CD4-positive, alpha-beta T cell treated with Interleukin-2 at 100 ng/mL for 4 hours (primary cell): ENCODE measurements at regions not wholly inside any gene's neighbourhood (a gene's known extent, or its start where the extent isn't known, plus 50 kb on each side); places are given as distances from the start of the nearest gene placed in this dataset.

Experiments used
- DNase-seq: peaks from one replicate; pipeline ENCODE4 v3.0.0-alpha.2; 2020; ENCODE audit warnings: low spot score

DNA sequence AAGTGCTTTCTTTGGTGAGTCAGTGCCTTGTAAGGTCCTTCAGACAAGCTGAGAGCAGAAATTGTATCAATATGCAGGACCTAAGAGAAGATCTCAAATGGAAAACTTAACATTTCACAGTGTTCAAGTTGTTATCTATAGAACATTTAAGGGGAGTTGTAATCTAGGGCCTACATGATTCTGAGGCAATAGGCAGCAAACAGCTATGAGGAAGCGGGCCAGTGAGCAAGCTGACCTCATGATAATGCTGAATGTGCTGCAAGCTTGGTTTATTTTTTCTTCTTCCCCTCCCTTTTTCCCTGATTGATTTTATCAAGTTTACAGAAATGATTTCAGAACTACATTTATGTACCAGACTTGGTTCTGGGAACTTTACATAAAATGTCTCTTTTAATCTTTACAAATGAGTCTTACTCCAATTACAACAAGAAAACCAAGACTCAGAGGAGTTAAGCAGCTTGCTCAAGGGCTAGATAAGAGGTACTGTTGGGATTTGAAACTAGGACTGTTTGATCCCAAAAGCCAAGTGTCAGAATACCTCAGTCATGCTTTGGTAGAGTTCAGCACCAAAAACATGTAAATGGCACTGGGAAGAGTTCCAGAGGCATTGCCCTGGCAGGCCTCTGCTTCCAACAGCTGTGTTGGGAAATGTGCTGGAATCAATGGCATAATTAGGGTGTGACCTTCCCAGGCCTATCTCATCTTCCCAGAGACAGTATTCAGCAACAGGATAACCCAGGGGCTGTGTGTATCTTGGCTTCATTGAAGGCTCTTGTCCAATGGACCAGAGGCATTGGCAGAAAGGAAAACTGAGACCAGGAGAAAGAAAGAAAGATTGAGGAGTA lies 130.1 kb downstream of the LRRC70 start:
- no peak for DNase-seq

GRCh38 chr5:62707563-62707962 lies 128.9 kb downstream of the LRRC70 start:
- no peak for DNase-seq

- no peak for DNase-seq
Measured at GRCh38 chr5:62707131-62707530, 128.5 kb downstream of the LRRC70 start.

DNA sequence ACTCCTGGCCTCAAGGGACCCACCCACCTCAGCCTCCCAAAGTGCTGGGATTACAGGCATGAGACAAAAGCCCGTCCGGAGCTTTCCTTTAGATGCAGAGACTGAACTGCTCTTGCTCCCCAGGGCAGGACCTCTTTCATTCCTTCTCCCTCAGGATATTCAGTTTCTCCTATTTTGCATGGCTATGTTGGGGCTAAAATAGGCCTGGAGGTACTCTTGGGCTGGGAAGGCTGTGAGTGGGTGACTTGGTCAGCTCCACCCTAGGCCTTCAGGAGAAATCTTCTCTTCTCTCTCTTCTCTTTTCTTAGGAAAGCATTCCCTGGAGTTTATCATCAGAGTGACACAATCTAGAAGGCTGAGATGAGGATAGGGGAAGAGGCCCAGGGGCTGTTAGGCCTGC lies 126.4 kb downstream of the LRRC70 start:
- DNase-seq = no peak

GRCh38 chr5:62702126-62702525 lies 123.5 kb downstream of the LRRC70 start:
- no peak for DNase-seq

GRCh38 chr5:62701036-62701435 lies 122.4 kb downstream of the LRRC70 start:
- no peak for DNase-seq

- no peak for DNase-seq
Measured at GRCh38 chr5:62698756-62699155, 120.1 kb downstream of the LRRC70 start.

DNA sequence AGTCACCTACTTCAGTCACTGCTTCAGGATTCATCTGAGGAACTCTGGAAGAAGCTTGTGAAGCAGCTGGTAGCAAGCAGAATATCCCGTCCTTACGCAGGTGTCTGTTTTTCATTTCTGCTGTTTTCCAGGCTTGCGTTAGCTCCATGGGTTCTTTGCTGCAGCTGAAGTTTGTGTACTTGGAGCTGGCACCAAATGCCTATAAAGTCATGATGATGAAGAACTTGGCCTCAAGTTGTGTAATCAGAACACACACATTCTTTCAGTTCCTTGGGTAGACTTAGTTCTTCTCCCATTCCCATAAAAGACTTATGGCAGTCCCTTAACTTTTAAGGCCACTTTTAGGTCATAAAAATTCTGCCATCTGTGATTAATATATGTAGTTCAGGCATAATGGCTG lies 116.7 kb downstream of the LRRC70 start:
- DNase-seq = no peak

DNA sequence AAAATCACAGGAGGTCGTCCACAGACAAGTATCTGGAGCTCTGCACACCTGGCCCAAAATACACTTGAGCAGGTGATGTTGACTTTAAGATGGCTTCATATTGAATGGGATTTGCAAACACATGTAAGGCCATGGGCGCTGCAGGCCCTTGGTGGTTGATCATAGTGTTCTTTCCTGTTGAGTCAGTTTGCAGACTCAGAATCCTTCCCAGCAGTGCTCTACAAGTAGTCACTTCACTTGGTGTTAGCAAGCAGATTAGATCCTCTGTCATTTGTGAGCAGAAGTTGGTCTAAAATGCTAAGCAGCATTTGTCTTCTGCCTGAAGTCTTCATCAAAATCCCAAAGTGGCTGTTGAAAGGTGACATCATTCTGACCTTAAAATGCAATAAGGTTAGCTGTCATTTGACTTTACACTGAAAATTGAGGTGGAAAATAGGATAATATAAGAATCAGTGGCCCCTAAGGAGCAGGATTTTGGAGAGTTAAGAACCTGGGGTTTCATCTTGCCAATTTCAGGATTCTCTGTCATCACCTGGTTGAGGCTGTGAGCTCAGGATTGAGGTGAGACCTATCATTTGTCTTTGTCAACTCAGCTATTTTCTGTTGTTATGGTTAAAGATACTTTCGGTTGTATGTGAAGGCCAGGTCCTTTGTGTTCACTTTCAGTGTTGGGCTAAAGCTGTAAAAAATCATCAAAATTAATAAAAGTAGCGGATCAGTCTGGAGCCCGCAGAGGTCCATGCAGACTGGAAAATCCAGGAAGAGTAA lies 114.5 kb downstream of the LRRC70 start:
- no peak for DNase-seq

- DNase-seq = no peak
Measured at GRCh38 chr5:62691946-62692345, 113.3 kb downstream of the LRRC70 start.

GRCh38 chr5:62690421-62690820 lies 111.8 kb downstream of the LRRC70 start:
- DNase-seq = no peak

DNA sequence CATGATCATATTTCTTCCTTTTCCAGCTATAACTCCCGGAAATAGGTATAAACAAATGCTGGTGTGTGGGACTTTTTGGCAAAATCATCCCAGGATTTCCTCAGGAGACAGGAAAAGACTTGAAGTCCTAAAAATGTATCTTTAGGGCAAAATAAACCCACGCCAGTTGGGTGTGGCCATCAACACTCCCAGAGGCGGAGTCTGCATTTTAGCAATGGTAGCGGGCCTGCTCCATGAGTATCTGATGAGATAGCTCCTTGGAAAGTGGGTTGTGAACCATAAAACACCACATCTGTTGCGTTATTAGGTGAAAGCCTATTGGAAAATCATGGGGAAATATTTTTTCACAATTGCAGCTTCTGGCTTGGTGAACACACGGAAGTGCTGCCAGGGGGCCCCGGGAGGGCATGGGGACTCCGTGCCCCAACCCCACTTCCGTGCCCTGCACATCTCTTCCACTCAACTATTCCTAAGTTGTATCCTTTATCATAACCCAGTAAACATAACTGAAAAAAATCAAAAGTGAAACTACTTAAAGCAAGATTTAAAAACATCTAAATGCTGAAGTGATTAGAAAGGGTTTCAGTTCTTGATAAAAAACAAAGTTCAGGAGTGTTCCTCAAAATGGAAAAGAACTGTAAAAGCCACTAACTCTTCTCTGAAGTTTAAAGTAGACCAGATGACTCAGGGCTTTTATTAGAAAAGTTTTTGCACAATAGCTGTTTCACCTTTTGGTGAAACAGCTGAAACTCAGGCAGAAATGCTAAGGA lies 111.2 kb downstream of the LRRC70 start:
- DNase-seq = no peak

- DNase-seq = no peak
Measured at GRCh38 chr5:62686692-62687091, 108.1 kb downstream of the LRRC70 start.

DNA sequence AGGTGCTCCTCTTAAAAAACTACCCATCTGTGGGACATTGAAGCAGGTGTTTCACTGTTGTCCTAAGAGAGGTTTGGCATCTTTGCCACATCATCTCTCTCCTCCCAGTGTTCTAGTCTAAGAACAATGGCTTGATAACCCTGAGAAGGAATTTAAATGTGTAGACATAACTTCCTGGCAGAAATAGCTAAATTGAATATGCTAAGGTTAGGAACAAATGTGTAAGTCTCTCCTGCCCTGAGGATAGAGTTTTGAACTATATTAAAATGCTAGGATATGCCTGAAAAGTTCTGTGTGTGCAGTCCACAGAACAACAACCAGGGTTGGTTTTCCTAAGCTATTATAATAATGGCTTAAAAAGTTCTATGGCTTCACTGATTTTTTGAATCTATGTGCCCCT lies 106.6 kb downstream of the LRRC70 start:
- no peak for DNase-seq

DNA sequence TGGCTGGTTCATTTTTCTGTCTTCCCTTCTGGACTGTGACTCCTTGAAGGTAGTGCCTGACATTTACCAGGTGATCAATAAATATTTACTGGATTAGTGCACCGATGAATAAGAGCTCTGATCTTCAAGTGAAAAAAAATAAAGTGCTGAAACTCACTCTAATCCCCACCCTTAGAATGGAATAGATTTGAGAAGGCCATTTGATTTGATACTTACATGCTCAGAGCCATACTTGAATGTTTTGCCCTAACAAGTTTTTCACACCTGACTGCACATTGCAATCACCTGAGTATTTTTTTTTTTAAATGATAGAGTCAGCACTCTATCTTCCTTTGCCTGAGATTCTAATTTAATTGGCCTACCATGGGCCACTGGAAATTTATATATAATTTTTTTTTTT lies 105.7 kb downstream of the LRRC70 start:
- DNase-seq = no peak

GRCh38 chr5:62682059-62682458 lies 103.4 kb downstream of the LRRC70 start:
- no peak for DNase-seq

GRCh38 chr5:62681117-62681850 lies 102.7 kb downstream of the LRRC70 start:
- no peak for DNase-seq

GRCh38 chr5:62680121-62680520 lies 101.5 kb downstream of the LRRC70 start:
- no peak for DNase-seq
